ENCODE measurements at regions not wholly inside any gene's neighbourhood (a gene's known extent, or its start where the extent isn't known, plus 50 kb on each side); places are given as distances from the start of the nearest gene placed in this dataset.

DNA sequence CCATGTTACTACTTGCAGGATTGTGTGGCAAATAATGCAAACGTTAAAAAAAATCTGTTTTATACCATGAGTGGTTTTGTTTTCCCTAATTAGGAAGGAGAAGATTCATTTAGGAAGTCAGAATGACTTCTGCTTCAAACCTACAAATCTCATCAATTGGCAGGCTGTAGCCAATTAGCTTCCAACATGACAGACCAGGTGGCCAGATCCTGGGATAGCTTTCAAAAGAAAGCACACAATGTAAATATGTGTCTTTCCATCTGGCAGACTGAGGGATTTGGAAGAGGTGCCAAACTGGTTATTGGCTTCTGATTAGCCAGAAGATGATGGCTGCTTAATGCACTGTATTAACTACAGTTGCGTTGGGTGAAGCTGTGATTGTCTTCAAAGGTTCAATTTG lies 432.8 kb downstream of the ANKRD50 start:
- Histone ChIP-seq H3K27me3 (replicated peaks in 1 of 7) (no peaks in the 10 kb centered on the region), H3K27ac (no peak overlapping the region), H3K4me3 (no peak overlapping the region), H3K9me3 (no peaks in the 10 kb centered on the region), H3K36me3 (no peaks in the 10 kb centered on the region), H3K4me1 (no peaks in the 10 kb centered on the region)
- DNase-seq, result no peak
- 67 to 78% (median 72%) methylated on average over 2 of the region's 2 CpGs for WGBS, 5 donors
- TF ChIP-seq, protein P1, sequence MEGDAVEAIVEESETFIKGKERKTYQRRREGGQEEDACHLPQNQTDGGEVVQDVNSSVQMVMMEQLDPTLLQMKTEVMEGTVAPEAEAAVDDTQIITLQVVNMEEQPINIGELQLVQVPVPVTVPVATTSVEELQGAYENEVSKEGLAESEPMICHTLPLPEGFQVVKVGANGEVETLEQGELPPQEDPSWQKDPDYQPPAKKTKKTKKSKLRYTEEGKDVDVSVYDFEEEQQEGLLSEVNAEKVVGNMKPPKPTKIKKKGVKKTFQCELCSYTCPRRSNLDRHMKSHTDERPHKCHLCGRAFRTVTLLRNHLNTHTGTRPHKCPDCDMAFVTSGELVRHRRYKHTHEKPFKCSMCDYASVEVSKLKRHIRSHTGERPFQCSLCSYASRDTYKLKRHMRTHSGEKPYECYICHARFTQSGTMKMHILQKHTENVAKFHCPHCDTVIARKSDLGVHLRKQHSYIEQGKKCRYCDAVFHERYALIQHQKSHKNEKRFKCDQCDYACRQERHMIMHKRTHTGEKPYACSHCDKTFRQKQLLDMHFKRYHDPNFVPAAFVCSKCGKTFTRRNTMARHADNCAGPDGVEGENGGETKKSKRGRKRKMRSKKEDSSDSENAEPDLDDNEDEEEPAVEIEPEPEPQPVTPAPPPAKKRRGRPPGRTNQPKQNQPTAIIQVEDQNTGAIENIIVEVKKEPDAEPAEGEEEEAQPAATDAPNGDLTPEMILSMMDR (IDR thresholded peaks at IDR 0.05 in 8 of 11, conservative IDR thresholded peaks at IDR 0.05 in 3 of 11), result no peak
- no peak for TF ChIP-seq POLR2AphosphoS5 (IDR thresholded peaks at IDR 0.05)
- no peak for TF ChIP-seq POLR2A (IDR thresholded peaks at IDR 0.05)
- intact Hi-C loops (cut with DNase I; ENCODE audit: low total_unique reads), result no loop called here

DNA sequence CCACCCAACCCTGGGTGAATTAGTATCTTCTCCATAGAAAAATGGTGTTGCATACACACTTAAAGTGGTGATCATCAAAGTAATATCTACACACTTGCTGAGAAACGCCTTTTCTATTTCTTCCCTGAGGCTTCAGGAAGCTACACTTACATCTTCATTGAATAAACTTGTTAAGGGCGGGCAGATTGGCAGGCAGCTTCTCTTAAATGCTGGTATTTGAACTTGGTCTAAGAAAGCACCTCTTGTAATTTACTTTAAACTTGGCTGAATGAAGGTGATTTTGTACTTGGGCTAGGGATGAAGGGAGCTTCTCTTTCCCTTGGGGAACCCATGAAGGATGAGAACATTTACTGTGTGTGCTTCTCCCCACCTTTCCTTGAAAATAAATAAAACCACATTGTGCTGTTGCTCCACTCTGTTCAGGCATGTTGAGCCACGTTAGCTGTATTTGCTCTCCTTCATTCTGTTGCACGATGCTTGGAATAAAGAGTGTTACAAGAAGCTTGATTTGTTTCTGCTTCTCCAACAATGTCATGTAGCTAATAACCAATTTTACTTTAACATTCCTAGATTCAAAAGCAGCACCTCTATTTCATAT lies 430.1 kb downstream of the ANKRD50 start:
- WGBS, 5 donors, result 76 to 92% (median 84%) methylated on average over 4 of the region's 4 CpGs
- Histone ChIP-seq H3K27ac (no peak overlapping the region), H3K4me3 (no peak overlapping the region), H3K4me1 (no peaks in the 10 kb centered on the region), H3K9me3 (no peaks in the 10 kb centered on the region), H3K27me3 (replicated peaks in 1 of 7) (no peaks in the 10 kb centered on the region), H3K36me3 (no peaks in the 10 kb centered on the region)
- intact Hi-C loops (cut with DNase I; ENCODE audit: low total_unique reads), result no loop called here
- no peak for DNase-seq
- no peak for TF ChIP-seq POLR2AphosphoS5 (IDR thresholded peaks at IDR 0.05)
- TF ChIP-seq, protein P1 (IDR thresholded peaks at IDR 0.05 in 8 of 11, conservative IDR thresholded peaks at IDR 0.05 in 3 of 11), result no peak
- TF ChIP-seq POLR2A (IDR thresholded peaks at IDR 0.05), result no peak

DNA sequence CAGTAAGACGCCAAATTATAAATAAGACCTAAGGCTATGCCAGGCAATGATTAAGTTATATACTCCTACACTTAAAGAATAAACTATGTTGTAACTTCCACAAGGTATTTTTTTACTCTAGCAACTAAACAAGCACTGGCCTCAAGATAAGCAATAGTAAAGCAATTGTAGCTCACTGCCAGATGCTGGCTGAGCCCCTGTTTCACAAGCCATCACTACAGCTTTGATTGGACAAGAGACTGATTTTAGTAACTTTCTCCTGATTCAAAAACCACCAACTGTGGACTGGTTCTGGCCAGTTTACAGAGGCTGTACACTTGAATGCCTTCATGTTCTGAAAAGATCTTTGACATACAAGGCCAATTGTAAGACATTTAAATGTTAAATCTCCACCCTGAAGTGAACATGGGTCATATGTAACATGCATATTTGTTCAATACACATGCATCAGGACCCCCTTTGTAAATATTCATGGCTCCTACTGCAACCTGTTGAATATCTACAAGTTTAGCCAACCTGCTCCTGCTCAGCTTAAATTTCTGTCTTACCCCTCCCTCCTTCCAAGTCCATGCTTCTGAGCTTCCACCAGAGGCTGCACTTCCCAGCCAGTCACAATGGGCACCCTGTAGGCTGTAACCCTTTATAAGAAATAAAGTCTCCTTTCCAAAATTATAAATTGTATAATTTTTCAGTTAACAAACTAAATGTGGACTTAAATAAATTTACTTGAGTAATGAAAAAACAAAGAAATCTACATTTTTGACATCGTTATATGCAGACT lies 423.6 kb downstream of the ANKRD50 start:
- no peaks in the 10 kb centered on the region for H3K27me3 ChIP-seq (replicated peaks in 1 of 7)

DNA sequence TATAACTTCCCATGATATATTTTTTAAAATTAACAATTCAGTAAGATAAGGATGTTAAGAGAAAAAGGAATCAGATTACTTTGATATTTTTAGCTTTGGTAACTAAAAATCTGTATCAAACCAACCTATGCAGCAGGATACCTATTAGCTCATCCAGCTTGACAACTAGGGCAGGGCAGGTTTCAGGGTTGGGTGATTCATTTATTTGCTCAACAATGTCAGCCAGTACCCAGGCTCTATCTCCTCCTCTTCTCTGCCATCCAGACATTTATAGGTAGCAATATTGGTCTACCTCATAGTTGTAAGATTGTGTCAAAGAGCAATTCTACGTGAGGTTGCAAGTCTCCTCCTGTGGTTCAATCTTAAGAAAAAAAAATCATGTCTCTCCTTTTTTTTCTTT lies 421.9 kb downstream of the ANKRD50 start:
- intact Hi-C loops (cut with DNase I; ENCODE audit: low total_unique reads), result no loop called here
- H3K4me3 ChIP-seq, result no peak overlapping the region
- H3K4me1 ChIP-seq, result no peaks in the 10 kb centered on the region
- no peak overlapping the region for H3K27ac ChIP-seq
- no peaks in the 10 kb centered on the region for H3K36me3 ChIP-seq
- H3K27me3 ChIP-seq (replicated peaks in 1 of 7), result no peaks in the 10 kb centered on the region
- TF ChIP-seq POLR2AphosphoS5 (IDR thresholded peaks at IDR 0.05) (no peak), POLR2A (IDR thresholded peaks at IDR 0.05) (no peak)
- TF ChIP-seq, protein P1 (IDR thresholded peaks at IDR 0.05 in 8 of 11, conservative IDR thresholded peaks at IDR 0.05 in 3 of 11), result no peak
- H3K9me3 ChIP-seq, result no peaks in the 10 kb centered on the region
- WGBS, 5 donors, result 86 to 96% (median 92%) methylated on average over 1 of the region's 1 CpG
- DNase-seq, result no peak

More for the DNA sequence above, 423.6 kb downstream of the ANKRD50 start:
- intact Hi-C loops (cut with DNase I; ENCODE audit: low total_unique reads), result no loop called here
- Histone ChIP-seq H3K27ac (no peak overlapping the region), H3K36me3 (no peaks in the 10 kb centered on the region), H3K9me3 (no peaks in the 10 kb centered on the region), H3K4me1 (no peaks in the 10 kb centered on the region), H3K4me3 (no peak overlapping the region)
- no peak for TF ChIP-seq POLR2A (IDR thresholded peaks at IDR 0.05)
- TF ChIP-seq POLR2AphosphoS5 (IDR thresholded peaks at IDR 0.05), result no peak
- TF ChIP-seq, protein P1 (IDR thresholded peaks at IDR 0.05 in 8 of 11, conservative IDR thresholded peaks at IDR 0.05 in 3 of 11), result no peak
- 85 to 97% (median 94%) methylated on average over 2 of the region's 2 CpGs for WGBS, 5 donors
- DNase-seq, result no peak
